Endothelial cell (in vitro differentiated cells): ENCODE measurements at regions not wholly inside any gene's neighbourhood (a gene's known extent, or its start where the extent isn't known, plus 50 kb on each side); places are given as distances from the start of the nearest gene placed in this dataset.

Experiments
- DNase-seq: peaks from one replicate; pipeline ENCODE4 v3.0.0; 2021; ENCODE audit warnings: low spot score
- H3K27ac Mint-ChIP-seq: one replicate; pipeline ENCODE4 v1.8.0; 2021; ENCODE audit warnings: mixed read lengths, inconsistent platforms; ENCODE audit not compliant: unreplicated experiment
- H3K27me3 Mint-ChIP-seq: one replicate; pipeline ENCODE4 v1.8.0; 2021; ENCODE audit warnings: mild to moderate bottlenecking, moderate library complexity, mixed read lengths, inconsistent platforms; ENCODE audit not compliant: unreplicated experiment
- H3K36me3 Mint-ChIP-seq: one replicate; pipeline ENCODE4 v1.8.0; 2021; ENCODE audit warnings: mild to moderate bottlenecking, low read depth, mixed read lengths, inconsistent platforms; ENCODE audit not compliant: unreplicated experiment
- H3K4me1 Mint-ChIP-seq: one replicate; pipeline ENCODE4 v1.8.0; 2021; ENCODE audit warnings: mild to moderate bottlenecking, mixed read lengths, inconsistent platforms; ENCODE audit not compliant: unreplicated experiment
- H3K4me3 Mint-ChIP-seq: one replicate; pipeline ENCODE4 v1.8.0; 2021; ENCODE audit warnings: mild to moderate bottlenecking, mixed read lengths, inconsistent platforms; ENCODE audit not compliant: unreplicated experiment
- H3K9me3 Mint-ChIP-seq: one replicate; pipeline ENCODE4 v1.8.0; 2021; ENCODE audit warnings: mixed read lengths, inconsistent platforms; ENCODE audit not compliant: unreplicated experiment
- TF ChIP-seq, protein P1 (sequence below): fragments of 200-600 bp; sonication (generic); IDR thresholded peaks from one replicate; pipeline ENCODE4 v1.5.0; 2021; ENCODE audit warnings: antibody characterized with exemption; ENCODE audit not compliant: unreplicated experiment

DNA sequence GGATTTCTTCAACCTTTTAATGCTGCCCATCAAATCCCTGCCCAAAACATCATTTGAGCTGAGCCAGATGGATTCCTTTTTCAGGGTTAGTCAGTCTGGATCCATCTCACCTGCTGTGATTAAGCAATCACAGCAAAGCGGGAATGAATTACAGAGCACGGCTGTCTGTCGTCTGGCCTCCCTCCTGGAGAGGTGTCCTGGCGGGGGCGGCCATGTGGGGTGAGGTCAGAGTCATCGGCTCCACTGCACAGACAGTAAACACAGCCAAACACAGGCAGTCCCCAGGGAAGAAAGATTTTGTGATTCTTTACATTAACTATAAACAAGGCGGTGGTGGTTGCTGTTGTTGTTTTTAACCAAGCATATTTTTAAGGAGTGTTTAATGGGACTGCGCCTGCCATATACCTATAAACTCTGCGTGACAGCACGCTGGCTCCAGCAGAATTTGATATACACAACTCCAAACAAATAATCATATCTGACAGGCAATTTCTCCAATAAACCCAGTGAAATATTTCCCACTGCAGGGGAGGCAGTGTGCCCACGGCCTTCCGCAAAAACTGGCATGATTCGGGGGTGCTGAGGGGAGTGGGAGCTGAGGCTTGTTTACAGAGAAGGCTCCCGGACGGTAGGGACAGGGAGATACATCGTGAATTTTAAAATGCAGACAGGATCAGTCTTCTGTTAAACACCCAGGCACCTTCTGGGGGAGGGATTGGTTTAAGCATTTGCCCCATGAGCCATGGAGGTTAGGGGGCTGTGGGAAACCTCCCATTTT is 232.0 kb upstream of the PMEPA1 start:
- Mint-ChIP-seq H3K4me1 (peaks cover 32% of the 10 kb centered on the region), H3K9me3 (no peaks in the 10 kb centered on the region), H3K4me3 (no peak overlapping the region), H3K36me3 (no peaks in the 10 kb centered on the region), H3K27ac (no peak overlapping the region), H3K27me3 (peaks cover 8% of the 10 kb centered on the region)
- no peak for DNase-seq
- TF ChIP-seq, protein P1, sequence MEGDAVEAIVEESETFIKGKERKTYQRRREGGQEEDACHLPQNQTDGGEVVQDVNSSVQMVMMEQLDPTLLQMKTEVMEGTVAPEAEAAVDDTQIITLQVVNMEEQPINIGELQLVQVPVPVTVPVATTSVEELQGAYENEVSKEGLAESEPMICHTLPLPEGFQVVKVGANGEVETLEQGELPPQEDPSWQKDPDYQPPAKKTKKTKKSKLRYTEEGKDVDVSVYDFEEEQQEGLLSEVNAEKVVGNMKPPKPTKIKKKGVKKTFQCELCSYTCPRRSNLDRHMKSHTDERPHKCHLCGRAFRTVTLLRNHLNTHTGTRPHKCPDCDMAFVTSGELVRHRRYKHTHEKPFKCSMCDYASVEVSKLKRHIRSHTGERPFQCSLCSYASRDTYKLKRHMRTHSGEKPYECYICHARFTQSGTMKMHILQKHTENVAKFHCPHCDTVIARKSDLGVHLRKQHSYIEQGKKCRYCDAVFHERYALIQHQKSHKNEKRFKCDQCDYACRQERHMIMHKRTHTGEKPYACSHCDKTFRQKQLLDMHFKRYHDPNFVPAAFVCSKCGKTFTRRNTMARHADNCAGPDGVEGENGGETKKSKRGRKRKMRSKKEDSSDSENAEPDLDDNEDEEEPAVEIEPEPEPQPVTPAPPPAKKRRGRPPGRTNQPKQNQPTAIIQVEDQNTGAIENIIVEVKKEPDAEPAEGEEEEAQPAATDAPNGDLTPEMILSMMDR: no peak

DNA sequence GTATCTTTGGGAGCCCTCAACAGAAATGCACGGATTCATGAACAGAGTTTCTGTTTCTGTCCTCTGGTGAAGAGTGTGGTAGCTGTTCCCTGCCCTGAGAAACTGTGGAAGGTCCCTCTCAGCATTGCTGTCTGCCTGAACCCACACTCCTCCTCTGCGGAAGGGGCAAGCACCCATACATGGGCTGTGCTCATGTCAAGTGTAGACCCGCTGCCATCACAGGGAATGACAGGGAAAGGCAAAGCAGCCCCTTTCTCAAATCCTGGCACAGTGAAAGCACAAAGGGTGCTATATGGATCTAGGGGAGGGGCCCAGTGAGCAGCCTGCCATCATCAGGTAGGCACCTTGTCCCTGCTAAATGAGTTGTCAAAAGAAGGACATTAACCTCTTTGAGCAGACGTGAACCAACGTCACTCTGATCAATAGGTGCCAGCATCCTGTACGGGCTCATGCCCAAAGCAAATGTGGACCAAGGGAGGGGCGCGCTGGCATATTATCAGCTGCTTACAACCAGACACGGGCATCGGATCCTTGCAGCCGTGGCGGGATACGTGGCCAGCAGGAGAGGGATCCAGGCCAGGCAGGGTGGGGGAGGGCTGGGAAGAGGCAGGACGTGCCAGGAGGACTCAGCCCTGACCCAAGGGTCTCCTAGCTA is 231.2 kb upstream of the PMEPA1 start:
- no peaks in the 10 kb centered on the region for H3K9me3 Mint-ChIP-seq
- H3K36me3 Mint-ChIP-seq: no peaks in the 10 kb centered on the region
- H3K4me1 Mint-ChIP-seq: peaks cover 32% of the 10 kb centered on the region
- TF ChIP-seq, protein P1: no peak
- no peak for DNase-seq
- peaks cover 8% of the 10 kb centered on the region for H3K27me3 Mint-ChIP-seq
- H3K27ac Mint-ChIP-seq: no peak overlapping the region
- H3K4me3 Mint-ChIP-seq: no peak overlapping the region

DNA sequence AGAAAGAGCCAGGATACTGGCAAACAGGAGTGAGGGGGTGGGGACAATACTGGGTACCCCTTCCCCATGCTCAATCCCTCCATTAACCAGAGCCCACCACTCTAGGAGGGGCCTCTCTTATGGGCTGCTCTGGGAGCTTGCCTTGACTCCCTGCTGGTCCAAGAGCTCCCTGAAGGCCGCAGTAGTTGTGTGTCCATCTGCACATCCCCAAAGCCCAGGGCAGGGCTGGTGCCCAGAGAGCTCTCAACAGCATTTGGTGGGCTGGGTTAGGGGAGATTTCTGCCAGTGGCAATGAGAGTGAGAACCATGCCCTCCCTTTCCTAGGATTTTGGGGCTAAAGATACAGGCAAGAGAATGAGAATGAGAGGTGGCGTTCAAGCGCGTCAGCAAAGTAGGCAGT is 230.6 kb upstream of the PMEPA1 start:
- no peak for DNase-seq
- Mint-ChIP-seq H3K27me3 (peaks cover 8% of the 10 kb centered on the region), H3K4me3 (no peak overlapping the region), H3K36me3 (no peaks in the 10 kb centered on the region), H3K9me3 (no peaks in the 10 kb centered on the region), H3K27ac (no peak overlapping the region), H3K4me1 (peaks cover 32% of the 10 kb centered on the region)
- TF ChIP-seq, protein P1: no peak

DNA sequence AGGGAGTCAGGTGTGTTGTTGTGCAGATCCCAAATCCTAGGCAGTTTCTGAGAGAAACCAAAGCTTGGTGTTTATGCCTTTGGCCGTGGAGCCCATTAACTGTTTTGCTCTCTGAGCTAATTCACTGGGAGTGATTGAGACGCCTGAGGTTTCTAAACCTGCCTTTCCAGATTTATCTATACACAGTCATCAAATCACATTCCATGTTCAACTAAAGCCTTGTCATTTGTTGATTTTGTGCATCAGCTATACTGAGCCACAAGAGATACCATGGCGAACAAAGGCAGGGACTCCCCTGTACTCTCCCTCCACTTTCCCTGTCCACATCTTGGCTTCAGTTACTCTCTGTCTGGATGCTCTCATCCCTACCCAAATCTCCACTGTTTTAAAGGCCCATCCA is 229.7 kb upstream of the PMEPA1 start:
- Mint-ChIP-seq H3K9me3 (no peaks in the 10 kb centered on the region), H3K4me1 (peaks cover 37% of the 10 kb centered on the region), H3K27ac (peak overlapping the region; percentile 32), H3K27me3 (peaks cover 10% of the 10 kb centered on the region), H3K36me3 (no peaks in the 10 kb centered on the region), H3K4me3 (peak overlapping the region; percentile 19)
- no peak for DNase-seq
- TF ChIP-seq, protein P1: no peak
